HFFc6 (cell line): ENCODE measurements at regions not wholly inside any gene's neighbourhood (a gene's known extent, or its start where the extent isn't known, plus 50 kb on each side); places are given as distances from the start of the nearest gene placed in this dataset.

Experiments used
- DNase-seq: peaks from one replicate; pipeline ENCODE4 v3.0.0-alpha.2; 2018
- H3K27ac Mint-ChIP-seq: 2 replicates; pipeline ENCODE4 v1.8.0; 2020; ENCODE audit warnings: mild to moderate bottlenecking, mixed read lengths
- H3K27me3 Mint-ChIP-seq: 2 replicates; pipeline ENCODE4 v1.8.0; 2021; ENCODE audit warnings: mild to moderate bottlenecking, moderate library complexity, mixed read lengths; ENCODE audit not compliant: insufficient read depth
- H3K36me3 Mint-ChIP-seq: 2 replicates; pipeline ENCODE4 v1.8.0; 2021; ENCODE audit warnings: low read depth, mixed read lengths
- H3K4me1 Mint-ChIP-seq: 2 replicates; pipeline ENCODE4 v1.8.0; 2020; ENCODE audit warnings: low read depth, mixed read lengths
- H3K4me3 Mint-ChIP-seq: 2 replicates; pipeline ENCODE4 v1.8.0; 2020; ENCODE audit warnings: mild to moderate bottlenecking, moderate library complexity, mixed read lengths
- H3K9me3 Mint-ChIP-seq: 2 replicates; pipeline ENCODE4 v1.8.0; 2020; ENCODE audit warnings: mild to moderate bottlenecking, mixed read lengths
- CTCF ChIP-seq: fragments of 200-600 bp; sonication (generic); IDR thresholded peaks from 2 replicates; pipeline ENCODE4 v1.5.0; 2021; ENCODE audit warnings: antibody characterized with exemption, mild to moderate bottlenecking

GRCh38 chr18:39421276-39421675 lies 1855.7 kb upstream of the CELF4 start:
- no peak overlapping the region for H3K27ac Mint-ChIP-seq
- H3K36me3 Mint-ChIP-seq, result no peaks in the 10 kb centered on the region
- no peaks in the 10 kb centered on the region for H3K27me3 Mint-ChIP-seq
- no peak for DNase-seq
- no peak for TF ChIP-seq CTCF
- H3K4me3 Mint-ChIP-seq, result no peak overlapping the region
- no peaks in the 10 kb centered on the region for H3K4me1 Mint-ChIP-seq
- H3K9me3 Mint-ChIP-seq, result no peaks in the 10 kb centered on the region

- H3K27me3 Mint-ChIP-seq, result no peaks in the 10 kb centered on the region
- no peak for DNase-seq
- H3K4me3 Mint-ChIP-seq, result no peak overlapping the region
- no peak for TF ChIP-seq CTCF
- no peaks in the 10 kb centered on the region for H3K36me3 Mint-ChIP-seq
- no peak overlapping the region for H3K27ac Mint-ChIP-seq
- no peaks in the 10 kb centered on the region for H3K9me3 Mint-ChIP-seq
- H3K4me1 Mint-ChIP-seq, result peaks cover 4% of the 10 kb centered on the region
These were observed 1853.7 kb upstream of the CELF4 start for GRCh38 chr18:39419315-39419714.

GRCh38 chr18:39415471-39415870 lies 1849.9 kb upstream of the CELF4 start:
- H3K27ac Mint-ChIP-seq, result no peak overlapping the region
- H3K9me3 Mint-ChIP-seq, result no peaks in the 10 kb centered on the region
- H3K4me3 Mint-ChIP-seq, result no peak overlapping the region
- TF ChIP-seq CTCF, result no peak
- H3K4me1 Mint-ChIP-seq, result peaks cover 12% of the 10 kb centered on the region
- no peaks in the 10 kb centered on the region for H3K36me3 Mint-ChIP-seq
- no peaks in the 10 kb centered on the region for H3K27me3 Mint-ChIP-seq
- DNase-seq, result no peak

- H3K36me3 Mint-ChIP-seq, result no peaks in the 10 kb centered on the region
- no peak overlapping the region for H3K27ac Mint-ChIP-seq
- H3K27me3 Mint-ChIP-seq, result no peaks in the 10 kb centered on the region
- DNase-seq, result peak; percentile 35
- no peak for TF ChIP-seq CTCF
- peaks cover 12% of the 10 kb centered on the region for H3K4me1 Mint-ChIP-seq
- H3K4me3 Mint-ChIP-seq, result no peak overlapping the region
- no peaks in the 10 kb centered on the region for H3K9me3 Mint-ChIP-seq
These were observed 1848.6 kb upstream of the CELF4 start for GRCh38 chr18:39414009-39414700.

- H3K36me3 Mint-ChIP-seq, result no peaks in the 10 kb centered on the region
- H3K27ac Mint-ChIP-seq, result no peak overlapping the region
- H3K4me3 Mint-ChIP-seq, result no peak overlapping the region
- no peaks in the 10 kb centered on the region for H3K27me3 Mint-ChIP-seq
- DNase-seq, result no peak
- no peak for TF ChIP-seq CTCF
- no peaks in the 10 kb centered on the region for H3K4me1 Mint-ChIP-seq
- H3K9me3 Mint-ChIP-seq, result no peaks in the 10 kb centered on the region
These were observed 1841.3 kb upstream of the CELF4 start for GRCh38 chr18:39406941-39407340.
